ENCODE measurements at regions not wholly inside any gene's neighbourhood (a gene's known extent, or its start where the extent isn't known, plus 50 kb on each side); places are given as distances from the start of the nearest gene placed in this dataset.

GRCh38 chr7:116432527-116432916 is 67.0 kb upstream of the CAV2 start:
- no peaks in the 10 kb centered on the region for H3K9me3 ChIP-seq (ENCODE audit: control insufficient read depth in 1 of 2, insufficient read depth in 1 of 2, low read depth in 1 of 2, low read length in 2 of 2)
- no peaks in the 10 kb centered on the region for H3K27me3 ChIP-seq (ENCODE audit: insufficient read depth, low read length)
- H3K4me2 ChIP-seq (ENCODE audit: low read length): peak overlapping the region; percentile 65
- peak overlapping the region; percentile 96 for H3K27ac ChIP-seq (ENCODE audit: low read depth, low read length)
- DNase-seq (ENCODE audit: low read depth, low spot score) (no peak), ATAC-seq (peak; percentile 25; the same call in 1 of the 2 replicates)
- RAD21 ChIA-PET (ENCODE audit: low non-redundant PET in 1 of 2, low total read pairs in 2 of 2, uncharacterized antibody in 2 of 2, unreplicated experiment in 2 of 2): no interaction called here
- H3K4me3 ChIP-seq (replicated peaks in 1 of 2; ENCODE audit: low read depth in 1 of 2, low read length in 2 of 2): no peak overlapping the region
- H3K79me2 ChIP-seq (ENCODE audit: insufficient read depth, low read length): peaks cover 6% of the 10 kb centered on the region; the same call in 1 of the 2 replicates
- peak overlapping the region; percentile 15 for H3K9ac ChIP-seq (ENCODE audit: low read length)
- intact Hi-C loops (cut with micrococcal nuclease): loop anchor here (5.0 kb wide), 1 partner anchor 170 kb away; no protein-coding TSS in a partner anchor
- no peak overlapping the region for H2AFZ ChIP-seq (ENCODE audit: low read depth, low read length, poor library complexity, severe bottlenecking)
- POLR2A ChIA-PET: interaction anchor here (1.4 kb wide), 1 partner anchor 10 kb away, joined by 6 read pairs; no protein-coding TSS in a partner anchor
- H3K9me2 ChIP-seq (ENCODE audit: insufficient read depth): no peaks in the 10 kb centered on the region
- peaks cover 58 to 82% of the 10 kb centered on the region in 2 experiments for H3K4me1 ChIP-seq (ENCODE audit: control insufficient read depth in 1 of 2, insufficient read depth in 2 of 2, low read length in 2 of 2)
- no TSS peak for BruUV-seq (replicated peaks)
- CTCF ChIA-PET: interaction anchor here (1.7 kb wide), 1 partner anchor 156 kb away, joined by 4 read pairs; no protein-coding TSS in a partner anchor
- no peaks in the 10 kb centered on the region for H4K20me1 ChIP-seq (ENCODE audit: insufficient read depth)
- peaks cover 0 to 9% of the 10 kb centered on the region in 2 experiments; a peak in 1 of 4 replicates for H3K36me3 ChIP-seq (ENCODE audit: control insufficient read depth in 1 of 2, insufficient read depth in 2 of 2, low read length in 2 of 2)
- TF ChIP-seq POLR2A (IDR thresholded peaks at IDR 0.05; ENCODE audit: borderline replicate concordance, extremely low read depth, insufficient read depth, insufficient read length) (no peak), TCF7L2 (IDR thresholded peaks at IDR 0.05; ENCODE audit: borderline replicate concordance, extremely low read depth, insufficient read depth, insufficient read length) (no peak), EZH2 (IDR thresholded peaks at IDR 0.05) (no peak), EGR1 (IDR thresholded peaks at IDR 0.05; ENCODE audit: low read depth) (no peak), YY1 (IDR thresholded peaks at IDR 0.05; ENCODE audit: extremely low read depth, insufficient replicate concordance, low read depth, low read length) (no peak), SIN3A (IDR thresholded peaks at IDR 0.05; ENCODE audit: low read depth) (no peak), SP1 (IDR thresholded peaks at IDR 0.05; ENCODE audit: low read depth) (no peak), ZBTB33 (IDR thresholded peaks at IDR 0.05; ENCODE audit: extremely low read depth, insufficient replicate concordance, low read length) (no peak), CBX3 (IDR thresholded peaks at IDR 0.05; ENCODE audit: low read depth) (no peak), CEBPB (IDR thresholded peaks at IDR 0.05; ENCODE audit: low read depth) (no peak), SRF (IDR thresholded peaks at IDR 0.05; ENCODE audit: low read depth) (no peak), ZFX (IDR thresholded peaks at IDR 0.05) (no peak), REST (IDR thresholded peaks at IDR 0.05; ENCODE audit: low read depth) (no peak), POLR2AphosphoS5 (IDR thresholded peaks at IDR 0.05; ENCODE audit: low read depth, low read length) (no peak)

All from HCT116 (cell line).